Neural cell (in vitro differentiated cells): ENCODE measurements at regions not wholly inside any gene's neighbourhood (a gene's known extent, or its start where the extent isn't known, plus 50 kb on each side); places are given as distances from the start of the nearest gene placed in this dataset.

ENCODE experiments used
- H2AFZ ChIP-seq: fragments of 200-600, 300-800 bp; sonication (generic), shearing (Covaris generic); 2 replicates; pipeline ENCODE4 v1.6.0; 2014; ENCODE audit warnings: low read depth, mild to moderate bottlenecking, antibody characterized with exemption, low read length, moderate library complexity
- H3F3A ChIP-seq: fragments of 200-600 bp; shearing (Covaris generic); 2 replicates; pipeline ENCODE4 v1.6.1; 2016; ENCODE audit warnings: mild to moderate bottlenecking, moderate library complexity, mixed read lengths, antibody characterized with exemption, low read length; ENCODE audit not compliant: insufficient read depth, poor library complexity, severe bottlenecking
- H3K27ac ChIP-seq: fragments of 200-600, 300-800 bp; sonication (generic), shearing (Covaris generic); 2 replicates; pipeline ENCODE4 v1.5.1; 2014; ENCODE audit warnings: mild to moderate bottlenecking, low read length, moderate library complexity
- H3K27me3 ChIP-seq: fragments of 300-800, 200-600 bp; sonication (generic), shearing (Covaris generic); 2 replicates; pipeline ENCODE4 v1.6.0; 2014; ENCODE audit warnings: mild to moderate bottlenecking, low read depth, low read length, moderate library complexity; ENCODE audit not compliant: insufficient read depth
- H3K36me3 ChIP-seq: fragments of 300-800, 200-600 bp; sonication (generic), shearing (Covaris generic); 2 replicates; pipeline ENCODE4 v1.5.1; 2014; ENCODE audit warnings: mild to moderate bottlenecking, antibody characterized with exemption, low read length, moderate library complexity; ENCODE audit not compliant: insufficient read depth
- H3K4me2 ChIP-seq: fragments of 300-800, 200-600 bp; sonication (generic), shearing (Covaris generic); 2 replicates; pipeline ENCODE4 v1.6.0; 2014; ENCODE audit warnings: mild to moderate bottlenecking, low read length
- H3K4me3 ChIP-seq: fragments of 300-800, 200-600 bp; sonication (generic), shearing (Covaris generic); 2 replicates; pipeline ENCODE4 v1.5.1; 2014; ENCODE audit warnings: mild to moderate bottlenecking, low read length, moderate library complexity
- H3K79me2 ChIP-seq: fragments of 200-600 bp; shearing (Covaris generic); replicated peaks from 2 replicates; pipeline ENCODE4 v1.6.0; 2014; ENCODE audit warnings: mild to moderate bottlenecking, low read length, moderate library complexity; ENCODE audit not compliant: insufficient read depth
- H3K9ac ChIP-seq: fragments of 300-800, 200-600 bp; sonication (generic), shearing (Covaris generic); 2 replicates; pipeline ENCODE4 v1.6.1; 2016; ENCODE audit warnings: mild to moderate bottlenecking, low read length, mixed read lengths
- H3K9me2 ChIP-seq: fragments of 200-600 bp; shearing (Covaris generic); 2 replicates; pipeline ENCODE4 v1.6.1; 2016; ENCODE audit warnings: mild to moderate bottlenecking, low read length, mixed read lengths; ENCODE audit not compliant: insufficient read depth
- H3K9me3 ChIP-seq: fragments of 200-600, 300-800 bp; sonication (generic), shearing (Covaris generic); 2 replicates; pipeline ENCODE4 v1.6.1; 2016; ENCODE audit warnings: mild to moderate bottlenecking, mixed run types, low read length, moderate library complexity, mixed read lengths
- H4K20me1 ChIP-seq: fragments of 200-600 bp; shearing (Covaris generic); 2 replicates; pipeline ENCODE4 v1.6.1; 2016; ENCODE audit warnings: mild to moderate bottlenecking, mixed run types; ENCODE audit not compliant: insufficient read depth
- EP300 ChIP-seq: fragments of 450-650 bp; conservative IDR thresholded peaks from 2 replicates; pipeline ENCODE4 v1.6.1; 2014; ENCODE audit warnings: antibody characterized with exemption, mild to moderate bottlenecking, moderate library complexity; ENCODE audit not compliant: poor library complexity, severe bottlenecking
- EZH2 ChIP-seq: fragments of 200-600, 300-800 bp; shearing (Covaris generic), sonication (generic); IDR thresholded peaks from 2 replicates; pipeline ENCODE4 v1.6.1; 2014; ENCODE audit warnings: antibody characterized with exemption, low read length, borderline replicate concordance, mild to moderate bottlenecking; ENCODE audit not compliant: insufficient read depth, poor library complexity, severe bottlenecking
- MXI1 ChIP-seq: fragments of 450-650 bp; conservative IDR thresholded peaks from 2 replicates; pipeline ENCODE4 v1.6.1; 2014; ENCODE audit warnings: antibody characterized with exemption, mild to moderate bottlenecking; ENCODE audit not compliant: poor library complexity, severe bottlenecking
- POLR2AphosphoS5 ChIP-seq: IDR thresholded peaks from 2 replicates; pipeline ENCODE4 v1.6.1; 2012
- RAD21 ChIP-seq: fragments of 450-650 bp; conservative IDR thresholded peaks from 2 replicates; pipeline ENCODE4 v1.6.1; 2014; ENCODE audit warnings: antibody characterized with exemption, mild to moderate bottlenecking, moderate library complexity
- SMC3 ChIP-seq: fragments of 450-650 bp; conservative IDR thresholded peaks from 2 replicates; pipeline ENCODE4 v1.6.1; 2014; ENCODE audit warnings: antibody characterized with exemption, mild to moderate bottlenecking, moderate library complexity; ENCODE audit not compliant: poor library complexity
- TAF1 ChIP-seq: IDR thresholded peaks from 2 replicates; pipeline ENCODE4 v1.6.1; 2012; ENCODE audit warnings: low read depth
- TF ChIP-seq, protein P1 (sequence below): IDR thresholded peaks from 2 replicates; pipeline ENCODE4 v1.6.1; 2012; ENCODE audit warnings: borderline replicate concordance
- TF ChIP-seq, protein P2 (sequence below): fragments of 450-650 bp; IDR thresholded peaks from 2 replicates; pipeline ENCODE4 v1.5.1; 2014; ENCODE audit warnings: antibody characterized with exemption, mild to moderate bottlenecking, moderate library complexity; ENCODE audit not compliant: poor library complexity, severe bottlenecking

DNA sequence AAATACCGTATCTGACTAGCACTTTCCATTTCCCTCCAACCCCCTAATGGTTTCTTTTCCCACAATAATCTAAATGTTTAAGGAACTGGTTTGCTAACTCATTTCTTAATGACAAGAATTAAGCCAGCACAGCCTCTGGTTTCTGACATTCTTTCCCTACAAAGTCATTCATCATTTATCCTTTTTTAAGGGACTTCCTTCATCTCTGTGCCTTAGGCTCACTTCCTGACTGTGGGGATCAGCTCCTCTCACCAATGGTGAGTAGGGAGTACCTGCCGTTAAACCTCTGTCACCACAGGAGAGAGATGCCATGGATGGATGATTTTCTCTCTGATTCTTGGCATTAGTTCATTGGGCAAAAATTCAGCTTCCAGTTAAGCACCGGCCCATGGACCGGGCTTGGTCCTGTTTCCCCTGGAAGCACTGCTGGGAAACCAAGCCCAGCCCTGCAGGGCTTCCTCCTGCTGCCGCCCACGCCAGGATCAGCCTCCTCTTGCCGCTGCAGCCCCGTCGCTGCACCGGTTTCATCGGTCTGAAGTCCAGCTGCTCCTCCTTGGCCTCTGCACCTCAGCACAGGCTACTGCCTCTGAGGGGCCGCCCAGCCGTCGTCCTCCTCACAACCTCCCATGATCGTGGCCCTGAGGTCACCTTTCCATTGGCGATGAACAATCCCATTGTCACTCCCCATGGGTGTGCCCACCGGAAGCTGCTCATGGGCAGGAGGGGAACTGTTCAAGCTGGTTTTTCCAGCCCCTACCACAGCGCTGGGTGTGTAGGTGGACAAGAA lies 64.0 kb upstream of the ZNF516 start:
- Histone ChIP-seq H3K9me3 (no peaks in the 10 kb centered on the region), H4K20me1 (no peaks in the 10 kb centered on the region), H3K27ac (no peak overlapping the region), H3K79me2 (no peaks in the 10 kb centered on the region), H3K9me2 (no peaks in the 10 kb centered on the region), H3K4me2 (no peak overlapping the region), H3K9ac (no peak overlapping the region), H3K36me3 (no peaks in the 10 kb centered on the region), H3F3A (no peaks in the 10 kb centered on the region), H3K27me3 (no peaks in the 10 kb centered on the region), H3K4me3 (no peak overlapping the region), H2AFZ (no peak overlapping the region)
- TF ChIP-seq EZH2: no peak

DNA sequence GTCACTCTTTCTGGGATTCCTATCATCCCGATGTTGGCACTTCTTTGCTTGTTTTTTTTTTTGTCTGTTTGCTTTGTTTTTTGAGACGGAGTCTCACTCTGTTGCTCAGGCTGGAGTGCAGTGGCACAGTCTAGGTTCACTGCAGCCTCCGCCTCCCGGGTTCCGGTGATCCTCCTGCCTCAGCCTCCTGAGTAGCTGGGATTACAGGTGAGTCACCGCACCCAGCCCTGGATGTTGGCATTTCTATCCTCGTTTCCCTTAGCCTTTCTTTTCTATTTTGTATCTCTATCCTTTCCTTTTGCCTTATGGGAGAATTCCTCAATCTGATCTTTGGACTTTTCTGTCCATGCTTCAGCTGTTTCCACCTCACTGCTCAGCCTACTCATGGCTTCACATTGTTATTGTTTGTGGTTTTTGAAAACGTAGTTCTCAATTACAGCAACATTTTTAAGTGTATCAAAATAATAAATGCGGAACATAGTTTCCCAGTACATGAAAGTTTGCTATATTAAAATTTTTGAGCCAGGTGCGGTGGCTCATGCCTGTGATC lies 62.1 kb upstream of the ZNF516 start:
- Histone ChIP-seq H3K79me2 (no peaks in the 10 kb centered on the region), H3K9me3 (no peaks in the 10 kb centered on the region), H2AFZ (no peak overlapping the region), H3K9me2 (no peaks in the 10 kb centered on the region), H3K4me2 (no peak overlapping the region), H3K4me3 (no peak overlapping the region), H3F3A (no peaks in the 10 kb centered on the region), H3K27ac (no peak overlapping the region), H3K9ac (no peak overlapping the region), H3K27me3 (no peaks in the 10 kb centered on the region), H3K36me3 (no peaks in the 10 kb centered on the region), H4K20me1 (no peaks in the 10 kb centered on the region)
- TF ChIP-seq RAD21: no peak
- TF ChIP-seq MXI1: no peak
- no peak for TF ChIP-seq POLR2AphosphoS5
- no peak for TF ChIP-seq EP300
- TF ChIP-seq, protein P1, sequence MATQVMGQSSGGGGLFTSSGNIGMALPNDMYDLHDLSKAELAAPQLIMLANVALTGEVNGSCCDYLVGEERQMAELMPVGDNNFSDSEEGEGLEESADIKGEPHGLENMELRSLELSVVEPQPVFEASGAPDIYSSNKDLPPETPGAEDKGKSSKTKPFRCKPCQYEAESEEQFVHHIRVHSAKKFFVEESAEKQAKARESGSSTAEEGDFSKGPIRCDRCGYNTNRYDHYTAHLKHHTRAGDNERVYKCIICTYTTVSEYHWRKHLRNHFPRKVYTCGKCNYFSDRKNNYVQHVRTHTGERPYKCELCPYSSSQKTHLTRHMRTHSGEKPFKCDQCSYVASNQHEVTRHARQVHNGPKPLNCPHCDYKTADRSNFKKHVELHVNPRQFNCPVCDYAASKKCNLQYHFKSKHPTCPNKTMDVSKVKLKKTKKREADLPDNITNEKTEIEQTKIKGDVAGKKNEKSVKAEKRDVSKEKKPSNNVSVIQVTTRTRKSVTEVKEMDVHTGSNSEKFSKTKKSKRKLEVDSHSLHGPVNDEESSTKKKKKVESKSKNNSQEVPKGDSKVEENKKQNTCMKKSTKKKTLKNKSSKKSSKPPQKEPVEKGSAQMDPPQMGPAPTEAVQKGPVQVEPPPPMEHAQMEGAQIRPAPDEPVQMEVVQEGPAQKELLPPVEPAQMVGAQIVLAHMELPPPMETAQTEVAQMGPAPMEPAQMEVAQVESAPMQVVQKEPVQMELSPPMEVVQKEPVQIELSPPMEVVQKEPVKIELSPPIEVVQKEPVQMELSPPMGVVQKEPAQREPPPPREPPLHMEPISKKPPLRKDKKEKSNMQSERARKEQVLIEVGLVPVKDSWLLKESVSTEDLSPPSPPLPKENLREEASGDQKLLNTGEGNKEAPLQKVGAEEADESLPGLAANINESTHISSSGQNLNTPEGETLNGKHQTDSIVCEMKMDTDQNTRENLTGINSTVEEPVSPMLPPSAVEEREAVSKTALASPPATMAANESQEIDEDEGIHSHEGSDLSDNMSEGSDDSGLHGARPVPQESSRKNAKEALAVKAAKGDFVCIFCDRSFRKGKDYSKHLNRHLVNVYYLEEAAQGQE: no peak
- TF ChIP-seq EZH2: no peak
- TF ChIP-seq, protein P2, sequence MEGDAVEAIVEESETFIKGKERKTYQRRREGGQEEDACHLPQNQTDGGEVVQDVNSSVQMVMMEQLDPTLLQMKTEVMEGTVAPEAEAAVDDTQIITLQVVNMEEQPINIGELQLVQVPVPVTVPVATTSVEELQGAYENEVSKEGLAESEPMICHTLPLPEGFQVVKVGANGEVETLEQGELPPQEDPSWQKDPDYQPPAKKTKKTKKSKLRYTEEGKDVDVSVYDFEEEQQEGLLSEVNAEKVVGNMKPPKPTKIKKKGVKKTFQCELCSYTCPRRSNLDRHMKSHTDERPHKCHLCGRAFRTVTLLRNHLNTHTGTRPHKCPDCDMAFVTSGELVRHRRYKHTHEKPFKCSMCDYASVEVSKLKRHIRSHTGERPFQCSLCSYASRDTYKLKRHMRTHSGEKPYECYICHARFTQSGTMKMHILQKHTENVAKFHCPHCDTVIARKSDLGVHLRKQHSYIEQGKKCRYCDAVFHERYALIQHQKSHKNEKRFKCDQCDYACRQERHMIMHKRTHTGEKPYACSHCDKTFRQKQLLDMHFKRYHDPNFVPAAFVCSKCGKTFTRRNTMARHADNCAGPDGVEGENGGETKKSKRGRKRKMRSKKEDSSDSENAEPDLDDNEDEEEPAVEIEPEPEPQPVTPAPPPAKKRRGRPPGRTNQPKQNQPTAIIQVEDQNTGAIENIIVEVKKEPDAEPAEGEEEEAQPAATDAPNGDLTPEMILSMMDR: no peak
- TF ChIP-seq SMC3: no peak
- no peak for TF ChIP-seq TAF1
